ENCODE measurements at regions not wholly inside any gene's neighbourhood (a gene's known extent, or its start where the extent isn't known, plus 50 kb on each side); places are given as distances from the start of the nearest gene placed in this dataset.

- Histone ChIP-seq H2BK20ac (ENCODE audit: low read depth, low read length, poor library complexity, severe bottlenecking) (no peak overlapping the region), H3K79me1 (ENCODE audit: insufficient read depth, low read depth, low read length, poor library complexity, severe bottlenecking) (no peaks in the 10 kb centered on the region), H3T11ph (ENCODE audit: low read length) (no peak overlapping the region), H3K4ac (ENCODE audit: low read depth, low read length) (no peak overlapping the region), H3K9ac (ENCODE audit: extremely low read depth, insufficient read length, low read length) (no peak overlapping the region), H2BK5ac (ENCODE audit: insufficient read length, low read length) (no peak overlapping the region), H2AFZ (ENCODE audit: low read length) (no peak overlapping the region), H3K23me2 (ENCODE audit: insufficient read length, low read depth, low read length, poor library complexity, severe bottlenecking) (no peaks in the 10 kb centered on the region), H3K27ac (ENCODE audit: insufficient read length, low read depth, low read length) (no peak overlapping the region), H2BK15ac (ENCODE audit: low read depth, low read length) (no peak overlapping the region), H3K4me1 (ENCODE audit: insufficient read depth, low read length) (no peaks in the 10 kb centered on the region), H3K4me2 (ENCODE audit: insufficient read depth, insufficient read length, low read length) (no peak overlapping the region), H2AK5ac (ENCODE audit: insufficient read length, low read length) (no peak overlapping the region), H4K5ac (ENCODE audit: insufficient read length, low read depth, low read length) (no peak overlapping the region), H3K79me2 (ENCODE audit: insufficient read depth, low read length) (no peaks in the 10 kb centered on the region), H3K23ac (ENCODE audit: insufficient read length, low read depth, low read length) (no peak overlapping the region), H2BK120ac (ENCODE audit: low read depth, low read length, poor library complexity, severe bottlenecking) (no peak overlapping the region), H3K9me3 (ENCODE audit: control insufficient read depth, low read depth, low read length) (no peaks in the 10 kb centered on the region), H4K20me1 (ENCODE audit: control insufficient read depth, insufficient read depth, insufficient read length) (no peaks in the 10 kb centered on the region), H3K56ac (ENCODE audit: insufficient read length, low read depth, low read length) (no peak overlapping the region), H3K14ac (ENCODE audit: insufficient read depth, low read length) (no peak overlapping the region), H4K91ac (ENCODE audit: insufficient read length, low read depth, low read length) (no peak overlapping the region), H4K8ac (replicated peaks; ENCODE audit: insufficient read length, low read depth, low read length) (no peak overlapping the region), H3K18ac (ENCODE audit: insufficient read length, low read depth, low read length) (no peak overlapping the region), H2BK12ac (ENCODE audit: insufficient read length, low read depth, low read length) (no peak overlapping the region), H3K27me3 (ENCODE audit: insufficient read depth, low read length) (no peaks in the 10 kb centered on the region; the same call in 1 of the 2 replicates)
- DNase-seq, result no peak
- Mint-ChIP-seq H3K27ac (no peak overlapping the region), H3K27me3 (ENCODE audit: low read depth) (peaks cover 8% of the 10 kb centered on the region), H3K4me1 (peaks cover 12 to 14% of the 10 kb centered on the region in 2 experiments), H3K4me3 (no peak overlapping the region), H3K36me3 (ENCODE audit: insufficient read depth in 1 of 3, low read depth in 3 of 3) (no peaks in the 10 kb centered on the region), H3K9me3 (no peaks in the 10 kb centered on the region)
- WGBS (ENCODE audit: extremely low coverage, insufficient read length, low lambda C conversion rate), result no CpG with 5 or more reads among the region's 13 CpGs
- no peak for TF ChIP-seq CTCF (conservative IDR thresholded peaks at IDR 0.05)
Measured at GRCh38 chr11:134630861-134631260, 218.8 kb upstream of the B3GAT1 start.
